ENCODE measurements at regions not wholly inside any gene's neighbourhood (a gene's known extent, or its start where the extent isn't known, plus 50 kb on each side); places are given as distances from the start of the nearest gene placed in this dataset.

DNA sequence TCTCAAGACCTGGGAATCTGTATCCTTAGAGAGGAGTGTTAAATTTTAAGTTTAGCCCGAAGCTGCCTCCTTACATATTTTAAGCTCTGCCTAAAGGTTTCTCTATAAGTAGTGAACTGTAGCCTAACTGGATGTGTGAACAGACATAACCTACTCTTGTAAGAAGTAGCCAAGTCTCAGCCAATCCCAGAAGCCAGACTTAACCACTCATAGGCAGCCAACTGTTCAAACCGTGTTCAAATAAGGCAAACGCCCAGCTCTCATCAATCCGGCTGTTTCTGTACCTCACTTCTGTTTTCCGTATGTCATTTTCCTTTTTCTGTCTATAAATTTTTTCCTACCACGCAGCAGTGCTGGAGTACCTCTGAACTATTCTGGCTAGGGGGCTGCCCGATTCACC lies 58.7 kb upstream of the HRH2 start:
- TF ChIP-seq, protein P1, sequence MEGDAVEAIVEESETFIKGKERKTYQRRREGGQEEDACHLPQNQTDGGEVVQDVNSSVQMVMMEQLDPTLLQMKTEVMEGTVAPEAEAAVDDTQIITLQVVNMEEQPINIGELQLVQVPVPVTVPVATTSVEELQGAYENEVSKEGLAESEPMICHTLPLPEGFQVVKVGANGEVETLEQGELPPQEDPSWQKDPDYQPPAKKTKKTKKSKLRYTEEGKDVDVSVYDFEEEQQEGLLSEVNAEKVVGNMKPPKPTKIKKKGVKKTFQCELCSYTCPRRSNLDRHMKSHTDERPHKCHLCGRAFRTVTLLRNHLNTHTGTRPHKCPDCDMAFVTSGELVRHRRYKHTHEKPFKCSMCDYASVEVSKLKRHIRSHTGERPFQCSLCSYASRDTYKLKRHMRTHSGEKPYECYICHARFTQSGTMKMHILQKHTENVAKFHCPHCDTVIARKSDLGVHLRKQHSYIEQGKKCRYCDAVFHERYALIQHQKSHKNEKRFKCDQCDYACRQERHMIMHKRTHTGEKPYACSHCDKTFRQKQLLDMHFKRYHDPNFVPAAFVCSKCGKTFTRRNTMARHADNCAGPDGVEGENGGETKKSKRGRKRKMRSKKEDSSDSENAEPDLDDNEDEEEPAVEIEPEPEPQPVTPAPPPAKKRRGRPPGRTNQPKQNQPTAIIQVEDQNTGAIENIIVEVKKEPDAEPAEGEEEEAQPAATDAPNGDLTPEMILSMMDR (conservative IDR thresholded peaks at IDR 0.05 in 1 of 2, IDR thresholded peaks at IDR 0.05 in 1 of 2; ENCODE audit: extremely low read depth in 1 of 2, insufficient read depth in 1 of 2, low read depth in 1 of 2, low read length in 2 of 2): no peak
- TF ChIP-seq EZH2 (IDR thresholded peaks at IDR 0.05; ENCODE audit: borderline replicate concordance, low read length): no peak
